GM12878 (cell line): ENCODE measurements at regions not wholly inside any gene's neighbourhood (a gene's known extent, or its start where the extent isn't known, plus 50 kb on each side); places are given as distances from the start of the nearest gene placed in this dataset.

Experiments
- ATAC-seq: fragments of 200-7000 bp; cut with Tn5 transposase; 3 replicates; pipeline ENCODE4 v1.9.1; 2020; ENCODE audit warnings: mild to moderate bottlenecking, moderate library complexity
- BruUV-seq: library from RNA; stranded (reverse); fragments of 400-500 nt; replicated peaks from 2 replicates; lab custom pipeline; 2021; lab: Mats Ljungman, UMichigan
- CTCF ChIA-PET: fragments of 300-600 bp; sonication (Branson Sonifier 250); formaldehyde crosslinking; extraction: SDS; loops from one replicate; lab custom pipeline; 2021; ENCODE audit warnings: inconsistent platforms; lab: Yijun Ruan, JAX
- POLR2A ChIA-PET: fragments of 350-600 bp; formaldehyde crosslinking; extraction: SDS; loops from one replicate; lab custom pipeline; 2021; ENCODE audit warnings: inconsistent platforms; lab: Charles Lee
- RAD21 ChIA-PET: fragments of 300-600 bp; sonication (Branson Sonifier 250); formaldehyde crosslinking; loops from one replicate; lab custom pipeline; 2023; ENCODE audit warnings: antibody characterized with exemption; ENCODE audit not compliant: unreplicated experiment; lab: Charles Lee
- SMC1A ChIA-PET: fragments of 300-600 bp; sonication (Branson Sonifier 250); formaldehyde crosslinking; loops from one replicate; lab custom pipeline; 2023; ENCODE audit not compliant: unreplicated experiment, uncharacterized antibody; lab: Charles Lee
- DNase-seq: peaks from one replicate; pipeline ENCODE4 v3.0.0-alpha.2; 2011; ENCODE audit warnings: low read depth, low spot score
- FAIRE-seq: peaks from 3 replicates; lab custom pipeline; 2011; peaks lifted over from hg19 to GRCh38; lab: Jason Lieb, UNC
- H2AFZ ChIP-seq: 2 replicates; pipeline ENCODE4 v1.6.0; 2011; ENCODE audit warnings: low read depth, low read length, control low read depth; ENCODE audit not compliant: control insufficient read depth
- H3K27ac ChIP-seq: 2 replicates; pipeline ENCODE4 v1.5.1; 2011; ENCODE audit warnings: control low read depth; ENCODE audit not compliant: control insufficient read depth, insufficient read depth
- H3K27me3 ChIP-seq, 2 experiments: replicated peaks in 1 of 2; 2 replicates each; pipeline versions ENCODE4 v1.6.0 to v1.6.1; 2011; ENCODE audit warnings: low read length in 1 of 2; ENCODE audit not compliant: control insufficient read depth in 2 of 2, insufficient read depth in 2 of 2
- H3K36me3 ChIP-seq, 2 experiments: 2 replicates each; pipeline ENCODE4 v1.5.1; 2011; ENCODE audit warnings: low read length in 1 of 2; ENCODE audit not compliant: control insufficient read depth in 2 of 2, insufficient read depth in 2 of 2
- H3K4me1 ChIP-seq: 2 replicates; pipeline ENCODE4 v1.6.1; 2011; ENCODE audit warnings: mild to moderate bottlenecking, low read length, moderate library complexity, mixed read lengths; ENCODE audit not compliant: control insufficient read depth, insufficient read depth
- H3K4me2 ChIP-seq: 2 replicates; pipeline ENCODE4 v1.6.0; 2011; ENCODE audit warnings: control low read depth; ENCODE audit not compliant: control insufficient read depth, insufficient read depth
- H3K4me3 ChIP-seq: fragments of 200-600 bp; sonication (generic); 2 replicates; pipeline ENCODE4 v1.5.1; 2016
- H3K79me2 ChIP-seq: 2 replicates; pipeline ENCODE4 v1.6.0; 2011; ENCODE audit warnings: low read length; ENCODE audit not compliant: control insufficient read depth, insufficient read depth
- H3K9ac ChIP-seq: 2 replicates; pipeline ENCODE4 v1.8.0; 2011; ENCODE audit warnings: low read length, control low read depth, mixed read lengths; ENCODE audit not compliant: control insufficient read depth, insufficient read depth
- H3K9me3 ChIP-seq: replicated peaks from 3 replicates; pipeline ENCODE4 v1.5.1; 2011; ENCODE audit warnings: mild to moderate bottlenecking, low read length; ENCODE audit not compliant: control insufficient read depth, insufficient read depth
- H4K20me1 ChIP-seq: 2 replicates; pipeline ENCODE4 v1.6.0; 2011; ENCODE audit not compliant: control insufficient read depth, insufficient read depth
- CBFB ChIP-seq: IDR thresholded peaks from 2 replicates; pipeline ENCODE4 v1.6.1; 2016; ENCODE audit warnings: antibody characterized with exemption, low read depth
- EP300 ChIP-seq, 2 experiments: fragments of 150-350 bp in 1 of 2; IDR thresholded peaks; 2 replicates each; pipeline ENCODE4 v1.6.1; 2011 to 2012; ENCODE audit warnings: low read depth in 2 of 2, low read length in 2 of 2, borderline replicate concordance in 1 of 2, improper control_type of control experiment in 1 of 2, inconsistent platforms in 1 of 2; ENCODE audit not compliant: control insufficient read depth in 1 of 2
- KLF5 ChIP-seq: fragments of 450-650 bp; IDR thresholded peaks from 2 replicates; pipeline ENCODE4 v1.6.1; 2014; ENCODE audit warnings: mild to moderate bottlenecking; ENCODE audit not compliant: partially characterized antibody
- MEF2B ChIP-seq: fragments of 450-650 bp; IDR thresholded peaks from 2 replicates; pipeline ENCODE4 v1.6.1; 2018; ENCODE audit warnings: mild to moderate bottlenecking, moderate library complexity; ENCODE audit not compliant: partially characterized antibody, poor library complexity, severe bottlenecking
- NFXL1 ChIP-seq: fragments of 450-650 bp; IDR thresholded peaks from 2 replicates; pipeline ENCODE4 v1.6.1; 2017; ENCODE audit warnings: antibody characterized with exemption, mild to moderate bottlenecking, borderline replicate concordance
- NFYB ChIP-seq: IDR thresholded peaks from 2 replicates; pipeline ENCODE4 v1.6.1; 2011; ENCODE audit warnings: low read depth, mild to moderate bottlenecking, low read length, improper control_type of control experiment, moderate library complexity; ENCODE audit not compliant: insufficient read depth
- TCF7 ChIP-seq: IDR thresholded peaks from 2 replicates; pipeline ENCODE4 v1.6.1; 2014; ENCODE audit warnings: antibody characterized with exemption, borderline replicate concordance
- ZNF24 ChIP-seq: fragments of 450-650 bp; IDR thresholded peaks from 2 replicates; pipeline ENCODE4 v1.6.1; 2017; ENCODE audit warnings: antibody characterized with exemption, mild to moderate bottlenecking
- WGBS: methylation state at CpG from one replicate; pipeline ENCODE4 v1.1.6; 2016; ENCODE audit warnings: low lambda C conversion rate; ENCODE audit not compliant: insufficient replicate concordance, insufficient coverage; ENCODE audit errors: missing lambda C conversion rate; 5-methylcytosine and 5-hydroxymethylcytosine counted together
- in situ Hi-C: fragments of 300-500 bp; cut with MboI; formaldehyde crosslinking; loops from 9 replicates; pipeline ENCODE4 v1.14.3; 2018; ENCODE audit warnings: mixed read lengths
- intact Hi-C: fragments of 100-400 bp; cut with micrococcal nuclease; formaldehyde crosslinking; loops from one replicate; pipeline ENCODE4 v1.14.2; 2022; ENCODE audit not compliant: unreplicated experiment
- TF ChIP-seq, protein P1 (sequence below): IDR thresholded peaks from 2 replicates; pipeline ENCODE4 v1.6.1; 2011; ENCODE audit warnings: low read depth, low read length, improper control_type of control experiment, borderline replicate concordance
- TF ChIP-seq, protein P2 (sequence below): fragments of 450-650 bp; IDR thresholded peaks from 2 replicates; pipeline ENCODE4 v1.6.1; 2018; ENCODE audit warnings: mild to moderate bottlenecking, low read depth, moderate library complexity; ENCODE audit not compliant: partially characterized antibody
- TF ChIP-seq, protein P3 (sequence below): fragments of 450-650 bp; IDR thresholded peaks from 2 replicates; pipeline ENCODE4 v1.6.1; 2017; ENCODE audit warnings: low read depth, mild to moderate bottlenecking, moderate library complexity
- TF ChIP-seq, protein P4 (sequence below): fragments of 450-650 bp; IDR thresholded peaks from 2 replicates; pipeline ENCODE4 v1.6.1; 2017; ENCODE audit warnings: mild to moderate bottlenecking
- TF ChIP-seq, protein P5 (sequence below): fragments of 450-650 bp; IDR thresholded peaks from 2 replicates; pipeline ENCODE4 v1.6.1; 2017; ENCODE audit warnings: mild to moderate bottlenecking, moderate library complexity

DNA sequence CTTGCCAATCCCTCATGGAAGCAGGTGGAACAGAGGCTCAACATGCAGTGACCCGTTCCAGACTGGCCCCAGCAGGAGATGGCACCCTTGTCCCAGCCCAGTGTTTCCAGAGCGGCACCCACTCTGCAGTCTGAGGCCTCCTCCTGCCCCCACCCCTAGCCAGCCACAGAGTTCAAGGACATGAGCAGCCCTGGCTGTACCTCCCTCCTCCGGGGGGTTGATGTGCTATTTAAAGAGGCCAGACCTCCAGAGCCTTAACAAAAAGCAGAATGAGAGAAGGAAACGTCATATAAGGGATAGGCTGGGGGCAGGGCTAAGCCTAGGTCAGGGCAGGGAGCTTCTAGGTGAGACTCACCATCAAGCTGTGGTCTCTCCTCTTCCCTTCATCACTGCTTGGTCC is 115.7 kb upstream of the NANOS1 start:
- no peak overlapping the region for H3K4me2 ChIP-seq
- ATAC-seq (no peak), FAIRE-seq (no peak), DNase-seq (no peak)
- H3K4me1 ChIP-seq: no peaks in the 10 kb centered on the region
- WGBS: 25% methylated on average over 4 of the region's 4 CpGs
- H3K36me3 ChIP-seq: no peaks in the 10 kb centered on the region
- no peak overlapping the region for H2AFZ ChIP-seq
- H3K27me3 ChIP-seq: no peaks in the 10 kb centered on the region
- no peaks in the 10 kb centered on the region for H3K79me2 ChIP-seq
- intact Hi-C loops (no loop called here), in situ Hi-C loops (no loop called here)
- H4K20me1 ChIP-seq: no peaks in the 10 kb centered on the region
- no peak overlapping the region for H3K9ac ChIP-seq
- no peak overlapping the region for H3K27ac ChIP-seq
- CTCF ChIA-PET: no interaction called here
- H3K4me3 ChIP-seq: no peak overlapping the region
- BruUV-seq: no TSS peak
- SMC1A ChIA-PET: no interaction called here
- H3K9me3 ChIP-seq: no peaks in the 10 kb centered on the region
- RAD21 ChIA-PET: no interaction called here
- POLR2A ChIA-PET: no interaction called here
- no peak for TF ChIP-seq MEF2B
- TF ChIP-seq NFXL1: no peak
- TF ChIP-seq TCF7: no peak
- TF ChIP-seq, protein P1, sequence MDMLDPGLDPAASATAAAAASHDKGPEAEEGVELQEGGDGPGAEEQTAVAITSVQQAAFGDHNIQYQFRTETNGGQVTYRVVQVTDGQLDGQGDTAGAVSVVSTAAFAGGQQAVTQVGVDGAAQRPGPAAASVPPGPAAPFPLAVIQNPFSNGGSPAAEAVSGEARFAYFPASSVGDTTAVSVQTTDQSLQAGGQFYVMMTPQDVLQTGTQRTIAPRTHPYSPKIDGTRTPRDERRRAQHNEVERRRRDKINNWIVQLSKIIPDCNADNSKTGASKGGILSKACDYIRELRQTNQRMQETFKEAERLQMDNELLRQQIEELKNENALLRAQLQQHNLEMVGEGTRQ: no peak
- TF ChIP-seq, protein P2, sequence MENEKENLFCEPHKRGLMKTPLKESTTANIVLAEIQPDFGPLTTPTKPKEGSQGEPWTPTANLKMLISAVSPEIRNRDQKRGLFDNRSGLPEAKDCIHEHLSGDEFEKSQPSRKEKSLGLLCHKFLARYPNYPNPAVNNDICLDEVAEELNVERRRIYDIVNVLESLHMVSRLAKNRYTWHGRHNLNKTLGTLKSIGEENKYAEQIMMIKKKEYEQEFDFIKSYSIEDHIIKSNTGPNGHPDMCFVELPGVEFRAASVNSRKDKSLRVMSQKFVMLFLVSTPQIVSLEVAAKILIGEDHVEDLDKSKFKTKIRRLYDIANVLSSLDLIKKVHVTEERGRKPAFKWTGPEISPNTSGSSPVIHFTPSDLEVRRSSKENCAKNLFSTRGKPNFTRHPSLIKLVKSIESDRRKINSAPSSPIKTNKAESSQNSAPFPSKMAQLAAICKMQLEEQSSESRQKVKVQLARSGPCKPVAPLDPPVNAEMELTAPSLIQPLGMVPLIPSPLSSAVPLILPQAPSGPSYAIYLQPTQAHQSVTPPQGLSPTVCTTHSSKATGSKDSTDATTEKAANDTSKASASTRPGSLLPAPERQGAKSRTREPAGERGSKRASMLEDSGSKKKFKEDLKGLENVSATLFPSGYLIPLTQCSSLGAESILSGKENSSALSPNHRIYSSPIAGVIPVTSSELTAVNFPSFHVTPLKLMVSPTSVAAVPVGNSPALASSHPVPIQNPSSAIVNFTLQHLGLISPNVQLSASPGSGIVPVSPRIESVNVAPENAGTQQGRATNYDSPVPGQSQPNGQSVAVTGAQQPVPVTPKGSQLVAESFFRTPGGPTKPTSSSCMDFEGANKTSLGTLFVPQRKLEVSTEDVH: no peak
- TF ChIP-seq, protein P3, sequence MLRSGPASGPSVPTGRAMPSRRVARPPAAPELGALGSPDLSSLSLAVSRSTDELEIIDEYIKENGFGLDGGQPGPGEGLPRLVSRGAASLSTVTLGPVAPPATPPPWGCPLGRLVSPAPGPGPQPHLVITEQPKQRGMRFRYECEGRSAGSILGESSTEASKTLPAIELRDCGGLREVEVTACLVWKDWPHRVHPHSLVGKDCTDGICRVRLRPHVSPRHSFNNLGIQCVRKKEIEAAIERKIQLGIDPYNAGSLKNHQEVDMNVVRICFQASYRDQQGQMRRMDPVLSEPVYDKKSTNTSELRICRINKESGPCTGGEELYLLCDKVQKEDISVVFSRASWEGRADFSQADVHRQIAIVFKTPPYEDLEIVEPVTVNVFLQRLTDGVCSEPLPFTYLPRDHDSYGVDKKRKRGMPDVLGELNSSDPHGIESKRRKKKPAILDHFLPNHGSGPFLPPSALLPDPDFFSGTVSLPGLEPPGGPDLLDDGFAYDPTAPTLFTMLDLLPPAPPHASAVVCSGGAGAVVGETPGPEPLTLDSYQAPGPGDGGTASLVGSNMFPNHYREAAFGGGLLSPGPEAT: no peak
- TF ChIP-seq, protein P4, sequence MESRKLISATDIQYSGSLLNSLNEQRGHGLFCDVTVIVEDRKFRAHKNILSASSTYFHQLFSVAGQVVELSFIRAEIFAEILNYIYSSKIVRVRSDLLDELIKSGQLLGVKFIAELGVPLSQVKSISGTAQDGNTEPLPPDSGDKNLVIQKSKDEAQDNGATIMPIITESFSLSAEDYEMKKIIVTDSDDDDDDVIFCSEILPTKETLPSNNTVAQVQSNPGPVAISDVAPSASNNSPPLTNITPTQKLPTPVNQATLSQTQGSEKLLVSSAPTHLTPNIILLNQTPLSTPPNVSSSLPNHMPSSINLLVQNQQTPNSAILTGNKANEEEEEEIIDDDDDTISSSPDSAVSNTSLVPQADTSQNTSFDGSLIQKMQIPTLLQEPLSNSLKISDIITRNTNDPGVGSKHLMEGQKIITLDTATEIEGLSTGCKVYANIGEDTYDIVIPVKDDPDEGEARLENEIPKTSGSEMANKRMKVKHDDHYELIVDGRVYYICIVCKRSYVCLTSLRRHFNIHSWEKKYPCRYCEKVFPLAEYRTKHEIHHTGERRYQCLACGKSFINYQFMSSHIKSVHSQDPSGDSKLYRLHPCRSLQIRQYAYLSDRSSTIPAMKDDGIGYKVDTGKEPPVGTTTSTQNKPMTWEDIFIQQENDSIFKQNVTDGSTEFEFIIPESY: no peak
- no peak for TF ChIP-seq EP300 (IDR thresholded peaks at IDR 0.05; ENCODE audit: borderline replicate concordance in 1 of 2, control insufficient read depth in 1 of 2, low read depth in 2 of 2, low read length in 2 of 2)
- no peak for TF ChIP-seq ZNF24
- TF ChIP-seq, protein P5, sequence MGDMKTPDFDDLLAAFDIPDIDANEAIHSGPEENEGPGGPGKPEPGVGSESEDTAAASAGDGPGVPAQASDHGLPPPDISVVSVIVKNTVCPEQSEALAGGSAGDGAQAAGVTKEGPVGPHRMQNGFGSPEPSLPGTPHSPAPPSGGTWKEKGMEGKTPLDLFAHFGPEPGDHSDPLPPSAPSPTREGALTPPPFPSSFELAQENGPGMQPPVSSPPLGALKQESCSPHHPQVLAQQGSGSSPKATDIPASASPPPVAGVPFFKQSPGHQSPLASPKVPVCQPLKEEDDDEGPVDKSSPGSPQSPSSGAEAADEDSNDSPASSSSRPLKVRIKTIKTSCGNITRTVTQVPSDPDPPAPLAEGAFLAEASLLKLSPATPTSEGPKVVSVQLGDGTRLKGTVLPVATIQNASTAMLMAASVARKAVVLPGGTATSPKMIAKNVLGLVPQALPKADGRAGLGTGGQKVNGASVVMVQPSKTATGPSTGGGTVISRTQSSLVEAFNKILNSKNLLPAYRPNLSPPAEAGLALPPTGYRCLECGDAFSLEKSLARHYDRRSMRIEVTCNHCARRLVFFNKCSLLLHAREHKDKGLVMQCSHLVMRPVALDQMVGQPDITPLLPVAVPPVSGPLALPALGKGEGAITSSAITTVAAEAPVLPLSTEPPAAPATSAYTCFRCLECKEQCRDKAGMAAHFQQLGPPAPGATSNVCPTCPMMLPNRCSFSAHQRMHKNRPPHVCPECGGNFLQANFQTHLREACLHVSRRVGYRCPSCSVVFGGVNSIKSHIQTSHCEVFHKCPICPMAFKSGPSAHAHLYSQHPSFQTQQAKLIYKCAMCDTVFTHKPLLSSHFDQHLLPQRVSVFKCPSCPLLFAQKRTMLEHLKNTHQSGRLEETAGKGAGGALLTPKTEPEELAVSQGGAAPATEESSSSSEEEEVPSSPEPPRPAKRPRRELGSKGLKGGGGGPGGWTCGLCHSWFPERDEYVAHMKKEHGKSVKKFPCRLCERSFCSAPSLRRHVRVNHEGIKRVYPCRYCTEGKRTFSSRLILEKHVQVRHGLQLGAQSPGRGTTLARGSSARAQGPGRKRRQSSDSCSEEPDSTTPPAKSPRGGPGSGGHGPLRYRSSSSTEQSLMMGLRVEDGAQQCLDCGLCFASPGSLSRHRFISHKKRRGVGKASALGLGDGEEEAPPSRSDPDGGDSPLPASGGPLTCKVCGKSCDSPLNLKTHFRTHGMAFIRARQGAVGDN: no peak
- TF ChIP-seq KLF5: no peak
- TF ChIP-seq CBFB: no peak
- no peak for TF ChIP-seq NFYB
